PC-3 (cell line): ENCODE measurements at regions not wholly inside any gene's neighbourhood (a gene's known extent, or its start where the extent isn't known, plus 50 kb on each side); places are given as distances from the start of the nearest gene placed in this dataset.
A peak's percentile ranks its signal among the peaks of the same experiment; 100 is the strongest.

Source experiments
- ATAC-seq: fragments of 200-7000 bp; cut with Tn5 transposase; 2 replicates; pipeline ENCODE4 v1.9.1; 2020; ENCODE audit warnings: mild to moderate bottlenecking, moderate library complexity
- BruUV-seq: library from RNA; stranded (reverse); fragments of 400-500 nt; replicated peaks from 2 replicates; lab custom pipeline; 2021; lab: Mats Ljungman, UMichigan
- CTCF ChIA-PET: fragments of 300-600 bp; sonication (Branson Sonifier 250); formaldehyde crosslinking; loops from one replicate; lab custom pipeline; 2022; ENCODE audit warnings: antibody characterized with exemption; lab: Charles Lee
- POLR2A ChIA-PET: fragments of 300-600 bp; sonication (Branson Sonifier 250); formaldehyde crosslinking; loops from one replicate; lab custom pipeline; 2022; ENCODE audit warnings: antibody characterized with exemption; ENCODE audit not compliant: unreplicated experiment; lab: Charles Lee
- DNase-seq: peaks from one replicate; pipeline ENCODE4 v3.0.0-alpha.2; 2015
- H2AFZ ChIP-seq: fragments of 300-600 bp; sonication (generic); 2 replicates; pipeline ENCODE4 v1.6.0; 2016; ENCODE audit warnings: antibody characterized with exemption, low read length
- H3F3A ChIP-seq: fragments of 300-600 bp; sonication (generic); one replicate; pipeline ENCODE4 v1.6.0; 2017; ENCODE audit warnings: antibody characterized with exemption, low read length, control low read depth, mild to moderate bottlenecking; ENCODE audit not compliant: unreplicated experiment
- H3K27ac ChIP-seq: fragments of 300-600 bp; sonication (generic); 2 replicates; pipeline ENCODE4 v1.5.1; 2016; ENCODE audit warnings: mild to moderate bottlenecking, low read length
- H3K27me3 ChIP-seq: fragments of 300-600 bp; sonication (generic); 2 replicates; pipeline ENCODE4 v1.6.1; 2016; ENCODE audit warnings: low read length, mixed read lengths
- H3K36me3 ChIP-seq: fragments of 300-600 bp; sonication (generic); 2 replicates; pipeline ENCODE4 v1.6.1; 2016; ENCODE audit warnings: low read depth, mixed run types, low read length, mixed read lengths
- H3K4me1 ChIP-seq: fragments of 300-600 bp; sonication (generic); 2 replicates; pipeline ENCODE4 v1.5.1; 2016; ENCODE audit warnings: low read length; ENCODE audit not compliant: insufficient read depth
- H3K4me2 ChIP-seq: fragments of 300-600 bp; sonication (generic); 2 replicates; pipeline ENCODE4 v1.6.0; 2016; ENCODE audit warnings: low read length
- H3K4me3 ChIP-seq: fragments of 300-600 bp; sonication (generic); 2 replicates; pipeline ENCODE4 v1.5.1; 2016; ENCODE audit warnings: mild to moderate bottlenecking, low read length, mixed read lengths
- H3K79me2 ChIP-seq: fragments of 300-600 bp; sonication (generic); 2 replicates; pipeline ENCODE4 v1.6.1; 2017; ENCODE audit warnings: low read length, mixed read lengths
- H3K9ac ChIP-seq: fragments of 300-600 bp; sonication (generic); 2 replicates; pipeline ENCODE4 v1.6.0; 2016; ENCODE audit warnings: mild to moderate bottlenecking, low read length
- H3K9me2 ChIP-seq: fragments of 300-600 bp; sonication (generic); replicated peaks from 2 replicates; pipeline ENCODE4 v1.6.1; 2016; ENCODE audit warnings: mixed run types, low read length, mixed read lengths
- H3K9me3 ChIP-seq: fragments of 300-600 bp; sonication (generic); 2 replicates; pipeline ENCODE4 v1.6.1; 2016; ENCODE audit warnings: low read length, mixed read lengths
- H4K20me1 ChIP-seq: fragments of 300-600 bp; sonication (generic); 2 replicates; pipeline ENCODE4 v1.6.1; 2016; ENCODE audit warnings: low read length, mixed read lengths
- EZH2 ChIP-seq: fragments of 300-600 bp; sonication (generic); IDR thresholded peaks from one replicate; pipeline ENCODE4 v1.6.1; 2017; ENCODE audit warnings: antibody characterized with exemption, mild to moderate bottlenecking, low read length; ENCODE audit not compliant: unreplicated experiment
- EZH2phosphoT487 ChIP-seq: fragments of 300-600 bp; sonication (generic); IDR thresholded peaks from 2 replicates; pipeline ENCODE4 v1.6.1; 2018; ENCODE audit warnings: mild to moderate bottlenecking, antibody characterized with exemption, low read length, borderline replicate concordance
- intact Hi-C: fragments of 100-400 bp; cut with micrococcal nuclease; formaldehyde crosslinking; loops from 2 replicates; pipeline ENCODE4 v1.9.0; 2023
- TF ChIP-seq, protein P1 (sequence below): fragments of 300-600 bp; sonication (generic); conservative IDR thresholded peaks from 2 replicates; pipeline ENCODE4 v1.5.1; 2017; ENCODE audit warnings: antibody characterized with exemption, low read depth, mild to moderate bottlenecking, low read length

DNA sequence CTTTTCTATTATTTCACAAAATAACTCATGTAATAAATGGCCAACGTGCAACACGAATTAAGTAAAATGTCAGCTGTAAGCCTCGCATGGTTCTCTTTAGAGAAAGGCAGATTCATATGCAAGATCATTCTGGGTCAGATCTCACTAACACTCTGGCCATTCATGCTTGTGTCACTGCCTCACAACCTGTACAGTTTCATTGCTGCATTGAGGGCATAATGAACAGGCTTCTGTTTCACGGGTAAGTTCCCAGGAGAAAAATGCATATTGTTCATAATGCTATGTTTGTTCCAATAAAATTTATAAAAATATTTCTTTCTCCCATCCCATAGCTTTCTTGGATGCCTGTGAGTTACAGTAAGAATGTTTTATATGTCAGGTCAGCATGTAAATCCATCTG, 734.0 kb upstream of the ANKRD30A start:
- Histone ChIP-seq H3K9me3 (no peaks in the 10 kb centered on the region), H3K4me1 (peaks cover 13% of the 10 kb centered on the region), H3K4me3 (no peak overlapping the region), H3K79me2 (no peaks in the 10 kb centered on the region), H2AFZ (peak overlapping the region; percentile 8), H3K4me2 (no peak overlapping the region), H3F3A (no peaks in the 10 kb centered on the region), H3K9me2 (no peaks in the 10 kb centered on the region), H3K27me3 (no peaks in the 10 kb centered on the region), H3K36me3 (no peaks in the 10 kb centered on the region), H3K9ac (no peak overlapping the region), H4K20me1 (no peaks in the 10 kb centered on the region), H3K27ac (0 out of 2 replicates have a peak overlapping the region, but pooled peaks have one; percentile 2)
- ChIA-PET CTCF (no interaction called here), POLR2A (interaction anchor here (0.6 kb wide), 1 partner anchor 99 kb away, joined by 3 read pairs; no protein-coding TSS in a partner anchor)
- intact Hi-C loops = loop anchor here (1.0 to 5.0 kb wide), 6 partner anchors 186 to 608 kb away; no protein-coding TSS in a partner anchor
- peak; percentile 71 for ATAC-seq
- no peak for DNase-seq
- no TSS peak for BruUV-seq
- TF ChIP-seq, protein P1, sequence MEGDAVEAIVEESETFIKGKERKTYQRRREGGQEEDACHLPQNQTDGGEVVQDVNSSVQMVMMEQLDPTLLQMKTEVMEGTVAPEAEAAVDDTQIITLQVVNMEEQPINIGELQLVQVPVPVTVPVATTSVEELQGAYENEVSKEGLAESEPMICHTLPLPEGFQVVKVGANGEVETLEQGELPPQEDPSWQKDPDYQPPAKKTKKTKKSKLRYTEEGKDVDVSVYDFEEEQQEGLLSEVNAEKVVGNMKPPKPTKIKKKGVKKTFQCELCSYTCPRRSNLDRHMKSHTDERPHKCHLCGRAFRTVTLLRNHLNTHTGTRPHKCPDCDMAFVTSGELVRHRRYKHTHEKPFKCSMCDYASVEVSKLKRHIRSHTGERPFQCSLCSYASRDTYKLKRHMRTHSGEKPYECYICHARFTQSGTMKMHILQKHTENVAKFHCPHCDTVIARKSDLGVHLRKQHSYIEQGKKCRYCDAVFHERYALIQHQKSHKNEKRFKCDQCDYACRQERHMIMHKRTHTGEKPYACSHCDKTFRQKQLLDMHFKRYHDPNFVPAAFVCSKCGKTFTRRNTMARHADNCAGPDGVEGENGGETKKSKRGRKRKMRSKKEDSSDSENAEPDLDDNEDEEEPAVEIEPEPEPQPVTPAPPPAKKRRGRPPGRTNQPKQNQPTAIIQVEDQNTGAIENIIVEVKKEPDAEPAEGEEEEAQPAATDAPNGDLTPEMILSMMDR = no peak
- TF ChIP-seq EZH2 (no peak), EZH2phosphoT487 (no peak)

DNA sequence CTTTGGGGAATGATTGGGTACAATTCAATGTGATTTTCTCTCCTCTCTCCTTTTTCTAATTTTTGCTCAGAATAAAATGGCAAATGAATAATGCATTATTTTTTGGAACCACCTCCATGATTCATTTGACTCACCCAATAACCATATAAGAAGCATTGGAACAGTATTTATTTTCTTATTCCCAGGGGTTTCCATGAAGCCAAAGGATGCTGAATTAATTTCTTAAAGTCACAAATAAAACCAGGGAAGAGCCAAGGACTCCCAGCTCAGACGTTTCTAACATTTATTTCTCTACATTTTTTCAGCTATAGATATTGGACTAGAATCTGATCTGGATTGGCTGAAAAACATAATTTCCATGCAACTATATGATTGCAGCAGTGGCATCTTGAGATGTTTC, 735.2 kb upstream of the ANKRD30A start:
- Histone ChIP-seq H3K36me3 (no peaks in the 10 kb centered on the region), H3K4me3 (no peak overlapping the region), H3K9me2 (no peaks in the 10 kb centered on the region), H2AFZ (no peak overlapping the region), H4K20me1 (no peaks in the 10 kb centered on the region), H3K79me2 (no peaks in the 10 kb centered on the region), H3K9me3 (no peaks in the 10 kb centered on the region), H3K4me1 (peaks cover 13% of the 10 kb centered on the region), H3K27ac (no peak overlapping the region), H3K27me3 (no peaks in the 10 kb centered on the region), H3F3A (no peaks in the 10 kb centered on the region), H3K4me2 (no peak overlapping the region), H3K9ac (no peak overlapping the region)
- ChIA-PET POLR2A (no interaction called here), CTCF (no interaction called here)
- no peak for TF ChIP-seq EZH2phosphoT487
- TF ChIP-seq, protein P1 = no peak
- no peak for TF ChIP-seq EZH2
- no TSS peak for BruUV-seq
- DNase-seq (no peak), ATAC-seq (no peak)
- intact Hi-C loops = loop anchor here (5.0 kb wide), 4 partner anchors 187 to 478 kb away; no protein-coding TSS in a partner anchor

DNA sequence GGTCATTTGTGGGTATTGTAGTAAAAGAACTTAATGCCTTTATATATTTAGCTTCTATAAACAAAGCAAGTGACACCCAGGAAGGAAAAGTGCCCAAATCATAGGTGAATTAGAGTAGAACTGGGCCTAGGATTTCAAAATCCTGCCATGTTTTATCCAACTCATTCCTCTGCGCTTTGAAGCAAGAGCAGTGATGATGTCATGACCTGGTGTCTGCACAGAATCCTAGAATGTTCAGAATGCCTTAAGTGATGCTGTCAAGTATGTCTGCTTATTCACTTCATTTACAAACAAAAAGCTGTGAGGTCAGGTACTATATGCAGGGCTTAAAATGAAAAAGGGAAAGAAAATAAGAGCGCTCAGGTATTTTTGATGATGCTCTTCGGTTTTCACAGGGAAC, 737.2 kb upstream of the ANKRD30A start:
- no peak for DNase-seq
- Histone ChIP-seq H3K9me3 (no peaks in the 10 kb centered on the region), H3F3A (no peaks in the 10 kb centered on the region), H4K20me1 (no peaks in the 10 kb centered on the region), H2AFZ (no peak overlapping the region), H3K79me2 (no peaks in the 10 kb centered on the region), H3K9me2 (no peaks in the 10 kb centered on the region; the same call in 1 of the 2 replicates), H3K9ac (no peak overlapping the region), H3K27me3 (no peaks in the 10 kb centered on the region), H3K4me2 (no peak overlapping the region), H3K4me1 (peaks cover 4% of the 10 kb centered on the region; the same call in 1 of the 2 replicates), H3K4me3 (no peak overlapping the region), H3K36me3 (no peaks in the 10 kb centered on the region), H3K27ac (no peak overlapping the region)
- TF ChIP-seq EZH2 (no peak), EZH2phosphoT487 (no peak)
- TF ChIP-seq, protein P1 = no peak
- ATAC-seq = no peak
- ChIA-PET CTCF (no interaction called here), POLR2A (interaction anchor here (0.6 kb wide), 1 partner anchor 372 kb away, joined by 8 read pairs; no protein-coding TSS in a partner anchor)
- no TSS peak for BruUV-seq
- intact Hi-C loops = no loop called here
